NB4 (cell line): ENCODE measurements at regions not wholly inside any gene's neighbourhood (a gene's known extent, or its start where the extent isn't known, plus 50 kb on each side); places are given as distances from the start of the nearest gene placed in this dataset.

Experiments used
- CTCF ChIP-seq: IDR thresholded peaks from one replicate; pipeline ENCODE4 v1.5.1; 2012; ENCODE audit warnings: low read depth, low read length
- MAX ChIP-seq: IDR thresholded peaks from 2 replicates; pipeline ENCODE4 v1.6.1; 2011; ENCODE audit warnings: low read depth, low read length
- MYC ChIP-seq: IDR thresholded peaks from 2 replicates; pipeline ENCODE4 v1.6.1; 2011; ENCODE audit warnings: low read depth, low read length
- POLR2A ChIP-seq: IDR thresholded peaks from 2 replicates; pipeline ENCODE4 v1.6.1; 2011; ENCODE audit warnings: mild to moderate bottlenecking; ENCODE audit not compliant: insufficient read length; ENCODE audit errors: extremely low read depth

- TF ChIP-seq CTCF (no peak), MAX (no peak), MYC (no peak), POLR2A (no peak)
Measured at GRCh38 chr11:92540096-92540495, 315.5 kb downstream of the FAT3 start.
